Stimulated activated CD4-positive, alpha-beta T cell treated with anti-CD3 and anti-CD28 coated beads, Interleukin-2, amount 100 ng/mL, for 24 hours (primary cell): ENCODE measurements at regions not wholly inside any gene's neighbourhood (a gene's known extent, or its start where the extent isn't known, plus 50 kb on each side); places are given as distances from the start of the nearest gene placed in this dataset.

Source experiments
- DNase-seq, 2 donors: peaks; one replicate each; pipeline ENCODE4 v3.0.0-alpha.2; 2020

DNA sequence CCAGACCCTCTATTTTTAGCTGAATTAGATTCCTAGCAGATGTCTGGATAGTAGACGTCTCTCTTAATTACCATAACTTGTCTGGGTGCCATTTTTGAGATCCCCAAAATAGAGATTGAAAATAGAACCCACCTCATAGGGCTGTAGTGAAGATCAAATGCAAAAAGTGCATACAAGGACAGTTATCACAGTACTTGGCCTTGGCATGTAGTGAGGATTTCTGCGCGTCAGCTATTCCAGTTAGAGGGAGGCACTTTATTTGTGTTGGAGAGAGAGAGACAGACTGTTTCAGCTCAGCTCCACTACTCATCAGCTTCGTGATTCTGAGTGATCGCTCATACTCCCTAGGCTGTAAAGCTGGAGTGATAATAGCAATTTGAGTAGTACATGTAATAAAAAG lies 59.6 kb upstream of the CDH13 start:
- no peak for DNase-seq

- DNase-seq, result no peak
These were observed 63.4 kb upstream of the CDH13 start for GRCh38 chr16:82563401-82563800.

DNA sequence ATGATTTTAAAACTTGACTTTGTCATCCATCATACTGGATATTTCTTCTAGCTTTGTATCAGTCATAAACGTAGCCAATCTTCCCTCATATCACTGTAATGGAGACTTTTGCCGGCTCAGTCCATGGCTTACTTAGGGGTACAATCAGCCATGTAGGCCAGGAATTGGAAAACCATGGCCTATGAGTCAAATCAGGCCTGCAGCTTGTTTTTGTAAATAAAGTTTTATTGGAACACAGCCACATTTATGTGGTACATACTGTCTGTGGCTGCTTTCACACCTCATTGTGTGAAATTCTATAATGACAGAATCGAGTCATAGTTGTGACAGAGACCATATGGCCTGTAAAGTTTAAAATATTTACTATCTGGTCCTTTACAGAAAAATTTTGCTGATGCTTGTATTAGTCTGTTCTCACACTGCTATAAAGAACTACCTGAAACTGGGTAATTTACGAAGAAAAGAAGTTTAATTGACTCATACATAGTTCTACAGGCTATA lies 64.5 kb upstream of the CDH13 start:
- no peak for DNase-seq

- DNase-seq, result no peak
These were observed 65.9 kb upstream of the CDH13 start for GRCh38 chr16:82560805-82561325.

- no peak for DNase-seq
These were observed 82.2 kb upstream of the CDH13 start for GRCh38 chr16:82544378-82545160.

DNA sequence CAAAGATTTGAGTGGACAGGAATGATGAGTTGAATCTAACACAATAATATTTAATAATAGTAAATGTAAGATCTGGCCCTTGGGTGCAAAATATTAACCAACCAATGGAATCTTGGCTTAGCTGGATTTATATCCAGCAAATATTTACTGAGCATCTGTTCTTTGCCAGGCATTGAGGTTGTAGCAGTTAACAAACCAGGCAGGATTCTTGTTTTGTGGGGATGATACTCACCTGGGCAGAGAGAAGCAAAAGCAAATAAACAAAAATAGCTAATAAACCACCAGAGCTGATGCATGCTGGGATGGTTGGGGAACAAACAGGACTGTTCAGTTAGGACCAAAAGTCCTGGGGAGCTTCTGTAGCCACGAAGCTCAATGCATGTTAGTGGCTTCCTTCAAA lies 84.1 kb upstream of the CDH13 start:
- DNase-seq, result no peak

- no peak for DNase-seq
These were observed 85.7 kb upstream of the CDH13 start for GRCh38 chr16:82541103-82541502.

GRCh38 chr16:82535764-82536163 lies 91.0 kb upstream of the CDH13 start:
- no peak for DNase-seq

DNA sequence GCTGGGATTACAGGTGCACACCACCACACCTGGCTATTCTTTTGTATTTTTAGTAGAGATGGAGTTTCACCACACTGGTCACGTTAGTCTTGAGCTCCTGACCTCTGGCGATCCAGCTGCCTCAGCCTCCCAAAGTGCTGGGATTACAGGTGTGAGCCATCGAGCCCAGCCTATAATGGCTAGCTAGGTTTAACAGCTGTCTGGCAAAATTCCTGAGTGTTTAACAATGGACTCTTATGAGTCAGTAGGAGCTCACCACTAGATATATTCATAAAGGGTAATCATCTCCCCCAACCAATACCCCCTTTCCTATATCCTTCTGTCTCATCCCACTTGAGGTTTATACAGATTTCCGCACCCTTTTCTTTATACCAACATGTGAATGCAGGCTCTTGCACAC lies 91.5 kb upstream of the CDH13 start:
- no peak for DNase-seq

GRCh38 chr16:82533189-82533588 lies 93.6 kb upstream of the CDH13 start:
- no peak for DNase-seq

- no peak for DNase-seq
These were observed 95.9 kb upstream of the CDH13 start for GRCh38 chr16:82530883-82531282.

GRCh38 chr16:82527101-82527500 lies 99.7 kb upstream of the CDH13 start:
- no peak for DNase-seq

GRCh38 chr16:82524976-82525375 lies 101.8 kb upstream of the CDH13 start:
- no peak for DNase-seq

DNA sequence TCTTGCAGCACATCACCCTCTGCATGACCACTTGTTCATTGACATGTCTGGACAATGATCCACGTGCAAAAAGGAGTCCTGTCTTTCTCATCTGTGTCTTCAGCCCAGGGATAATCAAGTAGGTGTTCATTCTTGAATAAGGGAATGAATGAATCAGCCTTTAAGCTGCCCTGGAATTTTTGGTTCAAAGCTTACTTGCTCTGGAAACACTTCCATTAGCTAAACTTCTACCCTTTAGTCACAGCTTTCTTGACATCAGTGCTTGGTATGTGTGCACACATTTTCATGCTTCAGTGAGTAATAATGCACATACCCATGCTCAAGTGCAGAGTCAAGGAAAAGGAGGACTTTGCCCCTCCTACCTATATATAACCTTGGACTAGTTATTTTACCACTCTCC lies 103.0 kb upstream of the CDH13 start:
- DNase-seq, result no peak

- DNase-seq, result no peak
These were observed 104.7 kb upstream of the CDH13 start for GRCh38 chr16:82522026-82522425.

- no peak for DNase-seq
These were observed 108.0 kb upstream of the CDH13 start for GRCh38 chr16:82518811-82519210.

DNA sequence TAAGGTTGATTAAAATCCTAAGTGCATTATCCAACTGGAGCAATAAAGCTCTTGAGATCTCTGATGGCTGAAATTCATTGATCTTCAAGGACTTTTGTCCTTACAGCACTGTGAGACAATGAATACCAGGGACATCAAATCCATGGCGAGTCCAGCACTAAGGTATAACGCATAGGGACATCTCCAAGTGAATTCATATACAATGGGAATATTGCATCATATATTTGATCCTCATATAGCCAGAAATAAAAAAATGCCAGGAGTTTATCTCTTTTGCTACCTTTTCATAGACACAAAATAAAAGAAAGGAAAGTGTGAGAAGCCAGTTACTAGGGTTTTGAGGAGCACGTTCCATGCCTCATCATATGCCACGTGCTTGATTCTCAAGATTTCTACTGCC lies 112.5 kb upstream of the CDH13 start:
- DNase-seq, result no peak

DNA sequence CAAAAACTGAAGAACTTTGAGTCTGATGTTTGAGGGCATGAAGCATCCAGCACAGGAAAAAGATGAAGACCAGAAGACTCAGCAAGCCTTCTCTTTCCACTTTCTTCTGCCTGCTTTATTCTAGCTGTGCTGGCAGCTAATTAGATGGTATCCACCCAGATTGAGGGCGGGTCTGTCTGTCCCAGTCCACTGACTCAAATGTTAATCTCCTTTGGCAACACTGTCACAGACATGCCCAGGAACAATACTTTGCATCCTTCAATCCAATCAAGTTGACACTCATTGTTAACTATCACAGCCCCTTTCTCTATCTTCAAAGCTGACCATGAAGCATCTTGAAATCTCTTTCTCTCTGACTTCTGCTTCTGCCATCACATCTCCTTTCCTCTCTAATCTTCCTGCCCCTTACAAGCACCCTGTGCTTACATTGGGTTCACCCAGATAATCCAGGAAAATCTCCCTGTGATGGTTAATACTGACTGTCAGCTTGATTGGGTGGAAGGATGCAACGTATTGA lies 115.9 kb upstream of the CDH13 start:
- DNase-seq, result no peak

- DNase-seq, result no peak
These were observed 116.9 kb upstream of the CDH13 start for GRCh38 chr16:82509691-82510430.

DNA sequence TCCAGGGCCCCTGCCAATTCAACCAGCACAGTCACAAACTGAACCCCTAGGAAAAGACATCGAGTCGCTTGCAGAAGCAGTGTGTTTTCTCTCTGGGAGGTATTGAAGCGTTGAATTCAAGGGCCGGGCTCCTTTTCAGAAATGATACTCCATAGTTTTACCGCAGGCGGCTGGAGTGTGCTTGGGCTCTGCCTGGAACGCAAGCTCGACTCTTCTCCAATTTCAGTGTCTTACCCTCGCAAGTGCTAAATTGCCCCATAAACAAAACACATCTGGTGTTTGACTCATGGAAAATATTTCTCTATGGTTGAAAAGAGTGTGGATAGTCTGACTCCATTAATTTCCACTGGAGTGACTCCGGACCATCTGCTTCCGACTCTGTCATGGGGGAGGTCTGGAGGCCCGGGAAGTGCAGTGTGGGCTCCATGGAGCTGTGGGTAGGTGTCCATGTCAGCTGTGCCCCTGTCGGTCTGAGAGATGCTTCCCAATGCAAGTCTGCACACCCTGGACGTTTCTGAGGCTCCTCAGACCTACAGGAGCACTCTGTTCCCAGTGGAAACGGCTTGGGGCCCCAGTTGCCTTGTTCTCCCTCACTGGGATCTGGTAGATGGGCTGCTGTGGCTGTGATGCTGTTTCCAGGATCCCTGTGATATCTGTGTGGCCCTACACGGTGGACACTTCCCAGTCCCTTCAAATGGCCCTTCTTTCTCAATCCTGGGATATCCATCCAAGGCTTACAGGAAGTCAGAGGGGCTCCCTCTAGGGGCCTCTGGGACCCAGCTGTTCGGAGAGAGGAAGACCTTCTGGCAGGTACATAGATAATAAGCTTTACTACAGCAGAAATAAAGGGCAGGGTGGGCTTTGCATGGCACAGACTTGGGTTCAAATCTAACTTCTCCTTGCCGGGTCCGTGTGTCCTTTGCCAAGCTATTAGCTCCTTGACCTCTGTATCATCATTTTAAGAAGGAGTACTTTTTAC lies 119.8 kb upstream of the CDH13 start:
- DNase-seq, result no peak

- DNase-seq, result no peak
These were observed 121.9 kb upstream of the CDH13 start for GRCh38 chr16:82504836-82505235.

DNA sequence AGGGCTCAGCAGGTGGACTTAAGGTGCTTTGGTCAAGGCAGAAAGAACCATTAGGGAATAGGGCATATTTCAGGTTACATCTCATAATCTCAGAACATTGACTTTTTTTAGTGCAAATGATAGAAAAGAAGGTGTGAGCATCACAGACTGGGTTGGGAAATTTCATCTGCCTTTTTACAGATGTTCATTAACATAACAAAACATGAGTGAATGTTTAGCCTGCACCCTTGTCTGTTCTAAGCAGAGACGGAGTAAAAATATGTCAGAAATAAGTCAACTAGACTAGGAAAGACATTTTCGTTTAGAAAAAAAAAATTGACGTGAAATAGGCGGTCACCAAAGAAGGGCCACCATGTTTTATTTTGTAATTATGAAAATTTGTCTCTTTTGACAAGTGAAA lies 127.5 kb upstream of the CDH13 start:
- DNase-seq, result no peak

DNA sequence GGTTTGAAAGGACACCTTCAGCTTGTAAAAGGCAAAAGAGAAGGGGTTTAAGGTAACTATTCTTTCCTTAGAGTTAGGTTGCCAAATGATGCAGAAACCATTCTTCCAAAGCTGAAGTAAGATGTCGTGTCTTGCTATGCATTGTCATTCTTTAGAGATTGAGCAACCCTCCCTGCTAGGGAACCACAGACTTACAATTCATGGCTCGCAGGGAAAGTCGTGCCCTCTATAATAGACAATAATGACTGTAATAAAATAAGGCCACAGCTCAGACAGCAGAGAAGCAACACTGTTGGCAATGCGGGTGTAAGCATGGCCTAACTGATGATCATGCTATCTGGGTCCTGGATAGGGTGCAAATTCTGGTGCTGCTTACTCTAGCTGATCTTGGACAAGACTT lies 129.6 kb upstream of the CDH13 start:
- no peak for DNase-seq
